GM18907 (cell line): ENCODE measurements at regions not wholly inside any gene's neighbourhood (a gene's known extent, or its start where the extent isn't known, plus 50 kb on each side); places are given as distances from the start of the nearest gene placed in this dataset.
"Not testable (repeated sequence)": the region's sequence is repeated elsewhere in the genome, so short reads cannot be mapped to it uniquely, and the experiment has no call there.

Experiments
- ATAC-seq: cut with Tn5 transposase; IDR thresholded peaks from one replicate; pipeline ENCODE4 v1.9.1; 2021; ENCODE audit warnings: mild to moderate bottlenecking, moderate library complexity; ENCODE audit not compliant: unreplicated experiment

DNA sequence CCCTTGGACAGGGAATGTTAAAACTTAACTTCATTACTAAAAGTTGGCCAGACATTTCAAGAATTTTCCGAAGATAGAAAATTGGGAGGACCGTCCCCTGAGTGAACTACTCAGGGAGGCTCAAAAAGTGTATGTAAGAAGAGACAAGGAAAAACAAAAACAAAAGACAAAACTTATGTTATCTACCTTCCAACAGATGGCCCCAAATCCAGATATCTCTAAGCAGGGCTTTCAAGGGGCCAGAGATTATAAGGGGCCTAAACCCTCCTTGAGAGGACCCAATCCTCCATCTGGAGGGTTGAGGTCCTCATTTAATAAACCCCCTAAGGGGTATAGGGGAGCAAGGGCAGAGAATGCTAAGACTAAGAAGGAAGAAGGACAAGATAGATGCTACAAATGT, 203.6 kb downstream of the SH2D4B start:
- no peak for ATAC-seq

DNA sequence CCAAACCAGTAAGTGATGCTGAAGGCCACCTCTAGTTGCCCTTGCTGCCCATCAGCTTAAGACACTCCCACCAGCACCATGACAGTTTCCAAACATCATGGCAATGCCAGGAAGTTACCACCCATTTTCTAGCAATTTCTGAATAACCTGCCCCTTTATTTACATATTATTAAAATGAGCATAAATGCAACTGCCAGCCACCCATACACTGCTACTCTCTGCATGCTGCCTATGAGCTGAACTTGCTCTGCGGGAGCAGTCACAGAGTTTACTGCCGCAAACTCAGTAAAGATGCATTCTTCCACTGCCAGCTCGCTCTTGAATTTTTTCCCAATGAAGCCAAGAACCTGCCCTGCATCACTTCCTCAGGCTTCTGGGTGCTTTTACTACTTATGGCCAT, 212.6 kb downstream of the SH2D4B start:
- no peak for ATAC-seq

DNA sequence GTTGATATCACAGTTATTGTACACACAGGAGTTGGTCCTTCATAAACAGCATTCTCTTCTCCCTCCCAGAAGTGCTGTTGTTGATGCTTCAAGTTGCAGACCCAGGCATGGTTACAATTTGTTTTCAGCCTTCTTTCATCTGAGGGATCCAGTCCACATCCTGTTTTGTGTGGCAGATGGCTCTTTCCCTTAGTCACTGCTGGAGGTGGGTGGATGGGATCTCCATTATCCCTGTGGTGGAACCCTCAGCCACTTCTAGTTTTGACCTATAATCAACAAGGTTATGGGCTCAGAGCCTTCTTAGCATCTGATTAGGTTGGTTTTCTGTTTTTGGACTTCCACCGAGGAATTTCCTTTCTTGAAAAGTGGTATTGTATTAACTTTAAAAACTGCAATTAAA, 214.2 kb downstream of the SH2D4B start:
- no peak for ATAC-seq

DNA sequence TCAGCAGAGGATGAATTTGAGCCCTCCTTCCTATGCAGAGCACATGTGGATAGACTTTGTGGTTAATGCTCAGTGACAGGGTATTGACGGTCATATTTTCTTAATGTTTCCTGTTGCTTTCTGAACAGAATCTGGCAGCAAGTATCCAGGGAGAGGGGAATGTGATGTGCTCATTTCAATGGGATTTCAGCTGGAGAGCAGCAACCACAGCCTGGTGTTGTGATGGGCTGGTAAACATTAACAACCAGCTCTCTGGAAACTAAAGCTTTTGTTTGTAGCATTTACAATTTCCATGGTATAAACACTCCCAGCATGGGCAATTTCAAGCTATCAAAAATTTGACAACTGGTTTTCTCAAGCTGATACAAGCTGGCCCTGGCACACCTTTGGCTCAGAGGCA, 215.9 kb downstream of the SH2D4B start:
- no peak for ATAC-seq

DNA sequence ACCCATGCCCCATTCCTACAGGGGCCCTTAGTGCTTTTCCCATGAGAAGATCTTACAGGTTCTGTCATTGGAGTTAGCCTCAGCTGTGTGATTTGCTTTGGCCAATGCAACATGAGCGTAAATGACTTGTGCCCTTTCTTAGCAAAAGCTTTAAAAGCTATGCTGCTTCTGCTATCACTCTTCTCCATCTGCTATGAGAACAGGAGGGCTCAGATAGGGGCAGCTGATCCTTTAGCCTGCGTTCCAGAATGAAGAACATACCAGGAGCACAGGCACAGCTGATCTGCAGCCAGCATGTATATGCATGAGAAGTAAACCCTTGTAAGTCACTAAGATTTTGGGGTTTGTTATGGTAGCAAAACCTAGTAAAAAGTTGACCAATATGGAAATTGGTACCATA, 218.2 kb downstream of the SH2D4B start:
- no peak for ATAC-seq

DNA sequence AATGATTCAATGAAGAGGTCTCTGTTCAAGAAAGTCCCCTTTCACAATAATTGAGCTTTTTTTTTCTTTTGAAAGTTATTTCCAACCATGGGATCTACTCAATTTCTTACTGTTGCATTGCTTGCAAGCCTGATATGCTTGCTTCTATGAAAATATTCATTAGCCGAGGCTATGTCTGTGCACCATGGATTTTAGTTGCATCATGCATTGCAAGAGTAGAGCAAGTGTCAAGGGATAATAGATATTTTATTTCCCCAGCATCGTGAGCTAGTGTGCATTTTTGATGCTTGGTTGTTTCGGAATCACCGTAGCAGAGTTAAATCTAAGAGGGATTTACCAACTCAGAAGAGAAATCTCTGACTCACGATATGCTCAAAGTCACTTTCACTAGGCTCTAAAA, 222.0 kb downstream of the SH2D4B start:
- no peak for ATAC-seq

DNA sequence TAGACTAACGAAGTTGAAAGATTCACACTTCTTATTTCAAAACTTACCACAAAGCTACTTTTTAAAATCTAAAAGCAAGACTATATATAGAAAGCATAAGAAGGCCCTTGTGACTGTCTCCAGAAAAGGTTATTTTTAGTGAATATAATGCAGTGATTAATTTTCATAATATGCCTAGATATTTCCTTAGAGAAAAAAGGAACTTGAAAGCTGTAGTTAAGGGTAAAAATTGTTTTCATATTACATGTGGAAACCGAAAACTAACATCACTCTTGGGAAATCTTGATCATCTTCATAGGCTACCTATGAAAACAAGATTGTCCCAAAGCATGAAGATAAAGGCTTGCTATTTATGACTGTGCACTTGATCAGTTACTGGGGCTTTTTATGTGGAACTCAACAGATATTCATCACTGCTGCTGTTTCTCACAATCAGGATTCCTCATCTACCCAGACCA, 223.2 kb downstream of the SH2D4B start:
- no peak for ATAC-seq

DNA sequence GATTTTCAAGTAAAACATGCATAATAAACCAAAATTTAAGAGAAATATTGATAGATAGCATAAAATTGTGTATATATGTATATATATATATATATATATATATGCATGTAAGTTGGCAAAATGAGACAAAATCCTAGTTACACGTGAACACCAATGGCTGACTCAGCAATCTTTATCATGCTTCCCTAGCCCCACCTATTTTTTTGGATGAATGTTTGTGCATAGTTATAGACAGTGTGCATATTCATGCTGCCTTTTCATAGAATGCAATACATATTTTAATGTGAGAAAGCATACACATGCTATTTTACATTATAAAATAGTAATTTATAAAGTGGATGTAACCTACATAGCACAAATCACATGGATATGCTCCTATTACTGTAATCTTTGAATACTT, 230.3 kb downstream of the SH2D4B start:
- ATAC-seq = no peak

DNA sequence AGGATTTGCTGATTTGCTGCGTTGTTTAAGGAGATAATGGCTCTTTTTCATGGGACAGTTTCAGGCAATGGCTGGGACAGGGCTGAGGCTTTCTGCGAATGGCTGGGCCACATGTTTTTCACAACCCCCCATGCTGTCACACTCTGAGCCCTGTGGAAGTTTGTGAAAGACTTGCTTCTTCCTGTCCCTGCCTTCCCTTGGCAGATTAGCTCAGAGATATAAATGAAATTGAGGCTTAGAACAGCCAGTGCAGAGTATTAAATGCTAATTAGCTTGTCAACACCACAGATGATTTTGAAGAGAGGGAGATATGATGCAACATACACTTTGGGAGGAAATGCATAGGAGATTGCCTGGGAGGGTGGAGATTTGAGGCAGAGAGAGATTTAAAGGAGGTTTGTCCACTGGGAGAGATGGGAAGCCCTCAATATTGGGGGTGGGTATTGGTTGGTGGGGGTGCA, 232.0 kb downstream of the SH2D4B start:
- ATAC-seq = no peak

DNA sequence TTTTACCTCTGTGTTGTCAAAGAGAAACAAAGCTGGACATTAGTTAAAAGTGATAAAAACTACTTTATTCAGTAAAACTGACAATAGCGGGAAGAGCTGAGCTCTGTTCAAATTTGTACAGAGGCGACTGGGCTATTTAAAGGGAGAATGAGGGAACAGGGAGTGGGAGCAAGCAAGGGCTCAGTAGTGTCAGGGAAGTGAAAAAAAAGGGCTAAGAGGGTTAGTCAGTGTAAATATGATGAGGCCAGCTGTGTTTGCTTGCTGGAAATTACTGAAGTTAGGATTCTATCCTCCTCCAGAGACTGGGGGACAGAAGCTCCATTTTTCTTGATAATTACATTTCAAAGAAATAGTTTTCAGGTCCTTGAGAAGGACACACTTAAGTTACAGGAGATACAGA, 232.5 kb downstream of the SH2D4B start:
- no peak for ATAC-seq

DNA sequence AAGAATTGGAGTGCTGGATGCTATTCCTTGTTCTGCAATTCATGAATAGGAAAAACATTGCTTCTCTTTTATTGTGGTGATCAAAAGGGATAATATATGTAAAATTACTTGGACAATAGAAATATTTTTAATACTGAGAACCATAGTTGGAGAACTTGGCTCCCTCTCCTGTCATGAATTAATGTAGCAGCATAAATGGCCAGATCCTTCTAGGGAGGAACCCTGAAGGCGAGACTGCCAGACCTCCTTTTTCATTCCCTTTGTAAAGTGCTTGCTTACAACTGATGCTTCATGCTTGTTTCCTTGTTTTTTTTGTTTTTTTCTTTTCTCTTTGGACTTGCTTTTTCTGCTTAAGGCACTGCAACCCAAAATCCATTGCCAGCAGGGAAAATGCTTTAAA, 233.6 kb downstream of the SH2D4B start:
- ATAC-seq = no peak

DNA sequence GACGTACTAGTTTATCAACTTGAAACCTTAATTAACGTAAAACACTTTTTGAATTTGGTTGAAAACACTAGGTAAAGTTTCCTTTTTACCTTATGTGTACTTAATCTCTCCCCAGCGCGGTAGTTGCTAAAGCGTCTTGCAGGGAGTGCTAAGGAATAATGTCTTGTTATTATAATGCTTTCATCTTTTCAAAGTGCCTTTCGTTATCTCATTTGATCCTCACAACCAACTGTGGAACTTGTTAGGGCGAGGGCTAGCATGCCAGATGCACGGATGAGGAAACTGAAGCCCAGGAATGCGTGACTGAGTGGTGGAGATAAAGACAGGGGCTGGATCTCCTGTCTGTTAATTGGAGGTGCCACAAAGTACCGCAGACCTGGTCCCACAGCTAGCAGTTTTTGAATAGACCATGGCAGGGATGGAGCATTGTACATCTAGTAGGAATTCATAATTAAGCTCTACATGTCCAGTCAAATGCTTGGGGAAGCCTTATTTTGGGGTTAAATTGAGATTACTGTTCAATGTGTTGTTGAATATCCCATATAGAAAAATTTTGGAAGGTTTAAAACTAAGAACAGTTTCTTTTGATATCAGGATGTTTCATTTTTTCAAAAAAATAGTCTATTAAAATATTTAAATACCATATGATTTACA, 234.3 kb downstream of the SH2D4B start:
- ATAC-seq = no peak

DNA sequence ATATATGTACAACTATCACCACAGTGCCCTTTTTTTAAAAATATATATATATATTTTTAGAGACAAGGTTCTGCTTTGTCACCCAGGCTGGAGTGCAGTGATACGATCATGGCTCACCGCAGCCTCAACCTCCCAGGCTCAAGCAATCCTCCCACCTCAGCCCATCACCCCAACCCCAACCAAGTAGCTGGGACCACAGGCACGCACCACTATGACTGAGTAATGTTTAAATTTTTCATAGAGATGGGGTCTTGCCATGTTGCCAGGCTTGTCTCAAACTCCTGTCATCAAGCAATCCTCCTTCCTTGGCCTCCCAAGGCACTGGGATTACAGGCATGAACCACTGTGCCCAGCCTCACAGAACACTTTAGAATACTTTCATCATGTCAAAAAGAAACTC, 234.9 kb downstream of the SH2D4B start:
- no peak for ATAC-seq

DNA sequence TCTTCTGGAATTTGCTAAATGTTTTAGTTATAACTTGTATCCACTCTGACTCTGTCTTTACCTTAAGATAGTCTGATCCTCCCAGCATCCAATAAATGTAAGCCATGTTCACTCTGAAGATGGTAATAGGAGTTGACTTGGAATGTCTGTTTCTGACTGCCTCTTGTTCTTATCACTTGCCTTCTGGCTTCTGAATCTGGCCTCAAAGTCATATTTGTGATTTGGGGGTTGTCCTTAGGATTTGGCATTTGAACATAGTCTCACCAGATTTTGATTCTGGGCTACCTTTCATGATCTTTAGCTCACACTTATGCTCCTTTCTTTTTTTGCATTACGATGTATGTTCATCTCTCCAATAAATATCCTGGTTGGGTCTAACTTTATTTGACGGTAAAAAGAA, 247.0 kb downstream of the SH2D4B start:
- ATAC-seq = no peak

DNA sequence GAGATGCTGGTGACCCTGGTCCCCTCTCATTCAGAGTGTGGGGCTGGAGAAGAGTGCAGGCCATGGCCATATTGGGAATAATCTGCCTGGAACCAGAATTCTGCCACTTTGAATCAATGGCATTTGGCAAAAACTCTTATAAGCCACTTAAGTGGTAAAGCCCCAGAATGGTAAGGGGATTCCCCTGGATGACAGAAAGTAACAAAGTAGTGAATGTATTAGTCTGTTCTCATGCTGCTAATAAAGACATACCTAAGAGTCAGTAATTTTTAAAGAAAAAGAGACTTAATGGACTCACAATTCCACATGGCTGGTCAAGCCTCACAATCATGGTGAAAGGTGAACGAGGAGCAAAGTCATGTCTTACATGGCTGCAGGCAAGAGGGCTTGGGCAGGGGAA, 248.6 kb downstream of the SH2D4B start:
- ATAC-seq = no peak

DNA sequence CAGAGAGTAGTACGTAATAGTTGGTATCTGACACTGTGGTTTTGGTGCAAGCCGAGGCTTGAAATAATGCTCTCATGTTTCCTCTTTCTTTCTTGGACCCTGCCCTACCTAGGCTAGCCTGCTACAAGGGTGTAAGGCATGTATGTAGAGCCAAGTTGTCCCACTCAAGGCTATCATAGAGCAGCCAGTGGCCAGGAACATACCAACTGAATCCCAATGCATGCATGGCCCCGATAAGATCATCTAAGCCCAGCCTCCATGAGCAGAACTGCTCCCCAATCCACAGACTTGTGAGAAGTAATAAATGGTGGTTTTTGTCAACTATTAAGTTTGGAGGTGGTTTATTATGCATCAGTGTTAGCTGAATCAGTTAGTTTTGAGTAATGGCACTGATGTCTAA, 250.2 kb downstream of the SH2D4B start:
- no peak for ATAC-seq

DNA sequence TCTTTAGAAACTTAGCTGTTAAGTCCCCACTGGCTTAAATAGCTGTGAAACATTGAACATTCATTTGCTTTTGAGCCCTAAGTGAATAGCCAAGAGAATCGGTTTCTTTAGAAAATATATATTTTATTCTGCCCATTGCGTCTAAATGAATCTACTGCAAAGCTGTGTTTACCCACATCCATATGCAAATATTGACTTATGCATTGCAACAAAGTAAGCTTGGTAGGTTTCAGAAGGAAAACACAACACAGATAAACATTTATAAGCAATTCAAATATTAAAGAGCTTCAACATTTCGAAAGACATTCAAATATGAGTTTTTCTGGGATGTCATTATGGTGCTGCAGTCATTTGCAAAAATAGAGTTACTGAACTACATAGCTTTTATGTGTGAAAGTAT, 257.3 kb downstream of the SH2D4B start:
- no peak for ATAC-seq

DNA sequence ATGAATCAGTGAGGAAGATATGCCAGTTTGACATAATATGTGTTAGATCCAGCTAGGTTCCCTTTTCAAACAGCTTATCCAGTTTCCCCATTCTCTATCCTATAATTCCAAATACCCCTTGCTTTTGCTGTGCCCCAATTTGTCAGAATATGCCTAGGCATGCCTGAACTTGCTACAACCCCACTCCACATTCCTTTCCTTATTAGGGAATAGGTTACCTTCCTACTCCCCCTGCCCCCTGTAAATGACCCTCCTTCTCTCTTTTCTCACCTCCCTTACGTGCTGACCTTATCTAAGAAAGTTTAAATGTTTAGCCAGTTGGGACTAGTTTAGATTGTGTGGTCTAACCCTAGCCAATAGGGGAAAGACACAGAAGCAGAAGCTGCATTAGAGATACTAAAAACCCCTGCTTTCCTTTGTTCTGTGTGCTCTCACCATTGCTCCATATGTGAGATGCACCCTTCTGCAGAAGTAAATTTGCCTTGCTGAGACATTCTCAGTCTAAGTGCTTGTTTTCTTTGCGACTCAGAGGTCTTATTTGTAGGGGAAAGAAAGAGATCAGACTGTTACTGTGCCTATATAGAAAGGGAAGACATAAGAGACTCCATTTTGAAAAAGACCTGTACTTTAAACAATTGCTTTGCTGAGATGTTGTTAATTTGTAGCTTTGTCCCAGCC, 267.8 kb downstream of the SH2D4B start:
- no peak for ATAC-seq

DNA sequence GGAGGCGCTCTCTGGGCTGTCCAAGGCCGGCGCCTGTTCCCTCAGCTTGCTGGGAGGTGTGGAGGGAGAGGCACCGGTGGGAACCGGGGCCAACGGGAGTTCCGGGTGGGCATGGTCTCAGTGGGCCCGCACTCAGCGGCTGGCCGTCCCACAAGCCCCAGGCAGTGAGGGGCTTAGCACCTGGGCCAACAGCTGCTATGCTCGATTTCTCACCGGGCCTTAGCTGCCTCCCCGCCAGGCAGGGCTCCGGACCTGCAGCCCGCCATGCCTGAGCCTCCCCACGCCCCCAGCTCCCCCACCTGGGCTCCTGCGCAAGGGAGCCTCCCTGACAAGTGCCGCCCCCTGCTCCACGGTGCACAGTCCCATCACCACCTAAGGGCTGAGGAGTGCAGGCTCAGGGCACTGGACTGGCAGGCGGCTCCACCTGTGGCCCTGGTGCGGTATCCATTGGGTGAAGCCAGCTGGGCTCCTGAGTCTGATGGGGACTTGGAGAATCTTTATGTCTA, 276.5 kb downstream of the SH2D4B start:
- ATAC-seq = no peak

DNA sequence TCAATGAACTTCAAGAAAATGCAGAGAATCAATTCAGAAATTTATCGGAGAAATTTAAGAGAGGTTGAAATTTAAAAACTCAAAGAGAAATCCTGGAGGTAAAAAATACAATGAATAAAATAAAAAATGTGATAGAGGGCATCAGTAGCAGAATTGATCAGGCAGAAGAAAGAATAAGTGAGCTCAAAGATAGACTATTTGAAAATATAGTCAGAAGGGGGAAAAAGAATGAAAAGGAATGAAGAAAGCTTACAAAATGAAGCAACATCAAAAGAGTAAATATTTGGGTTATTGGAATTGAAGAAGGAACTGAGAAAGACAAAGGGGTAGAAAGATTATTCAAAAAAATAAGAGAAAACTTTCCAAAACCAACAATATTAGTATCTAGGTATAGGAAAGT, 291.4 kb downstream of the SH2D4B start:
- ATAC-seq = no peak

DNA sequence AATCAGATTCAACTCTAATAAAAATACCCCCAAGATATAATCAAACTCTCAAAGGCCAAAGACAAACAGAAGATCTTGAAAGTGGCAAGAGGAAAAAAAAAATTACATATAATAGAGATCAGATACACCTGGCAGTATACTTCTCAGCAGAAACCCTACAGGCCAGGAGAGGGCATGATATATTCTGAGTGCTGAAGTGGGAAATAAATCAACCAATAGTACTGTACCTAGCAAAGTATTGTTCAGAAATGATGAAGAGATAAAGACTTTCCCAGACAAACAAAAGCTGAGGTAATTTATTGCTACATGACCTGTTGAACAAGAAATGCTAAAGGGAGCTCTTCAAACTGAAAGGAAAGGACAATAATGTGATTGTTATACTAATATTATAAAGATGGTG, 291.9 kb downstream of the SH2D4B start:
- no peak for ATAC-seq

DNA sequence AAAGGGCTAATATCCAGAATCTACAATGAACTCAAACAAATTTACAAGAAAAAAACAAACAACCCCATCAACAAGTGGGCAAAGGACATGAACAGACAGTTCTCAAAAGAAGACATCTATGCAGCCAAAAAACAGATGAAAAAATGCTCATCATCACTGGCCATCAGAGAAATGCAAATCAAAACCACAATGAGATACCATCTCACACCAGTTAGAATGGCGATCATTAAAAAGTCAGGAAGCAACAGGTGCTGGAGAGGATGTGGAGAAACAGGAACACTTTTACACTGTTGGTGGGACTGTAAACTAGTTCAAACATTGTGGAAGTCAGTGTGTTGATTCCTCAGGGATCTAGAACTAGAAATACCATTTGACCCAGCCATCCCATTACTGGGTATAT, 295.0 kb downstream of the SH2D4B start:
- ATAC-seq = not testable (repeated sequence)
